ENCODE measurements at regions not wholly inside any gene's neighbourhood (a gene's known extent, or its start where the extent isn't known, plus 50 kb on each side); places are given as distances from the start of the nearest gene placed in this dataset.

DNA sequence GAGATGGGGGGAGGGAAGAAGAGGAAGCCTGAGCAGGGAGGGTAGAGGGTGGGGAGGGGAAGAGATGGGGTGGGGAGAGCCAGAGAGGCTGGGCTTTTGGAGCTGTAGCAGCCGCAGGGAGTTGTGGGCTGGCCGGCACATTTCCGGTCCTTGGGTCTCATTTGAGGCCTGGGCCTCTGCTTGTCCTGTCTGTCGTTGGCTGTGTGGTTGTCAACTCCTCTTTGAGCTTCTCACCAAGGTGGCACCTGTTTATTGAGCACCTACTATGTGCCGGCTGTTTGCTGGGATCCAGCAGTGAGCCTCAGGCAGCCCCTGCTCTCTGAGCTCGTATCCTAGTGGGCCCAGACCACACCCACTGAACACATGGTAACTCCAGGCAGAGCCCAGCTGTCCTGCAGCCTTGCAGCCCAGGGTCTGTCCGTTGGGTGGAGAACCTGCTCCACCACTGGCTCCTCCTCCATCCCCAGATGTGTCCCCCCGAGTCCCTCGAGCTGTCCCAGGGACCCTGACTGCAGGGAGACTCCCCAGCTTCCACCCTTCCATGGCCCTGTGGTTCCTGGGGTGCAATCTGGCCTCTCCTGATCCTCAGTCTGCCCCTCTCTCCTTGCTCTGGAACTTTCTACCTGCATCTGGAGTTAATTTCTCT is 164.9 kb downstream of the IRF8 start:
- CTCF ChIA-PET: interaction anchor here (0.5 to 1.5 kb wide), 4 partner anchors 11 to 153 kb away, joined by 3 to 4 read pairs (median 3); no protein-coding TSS in a partner anchor

DNA sequence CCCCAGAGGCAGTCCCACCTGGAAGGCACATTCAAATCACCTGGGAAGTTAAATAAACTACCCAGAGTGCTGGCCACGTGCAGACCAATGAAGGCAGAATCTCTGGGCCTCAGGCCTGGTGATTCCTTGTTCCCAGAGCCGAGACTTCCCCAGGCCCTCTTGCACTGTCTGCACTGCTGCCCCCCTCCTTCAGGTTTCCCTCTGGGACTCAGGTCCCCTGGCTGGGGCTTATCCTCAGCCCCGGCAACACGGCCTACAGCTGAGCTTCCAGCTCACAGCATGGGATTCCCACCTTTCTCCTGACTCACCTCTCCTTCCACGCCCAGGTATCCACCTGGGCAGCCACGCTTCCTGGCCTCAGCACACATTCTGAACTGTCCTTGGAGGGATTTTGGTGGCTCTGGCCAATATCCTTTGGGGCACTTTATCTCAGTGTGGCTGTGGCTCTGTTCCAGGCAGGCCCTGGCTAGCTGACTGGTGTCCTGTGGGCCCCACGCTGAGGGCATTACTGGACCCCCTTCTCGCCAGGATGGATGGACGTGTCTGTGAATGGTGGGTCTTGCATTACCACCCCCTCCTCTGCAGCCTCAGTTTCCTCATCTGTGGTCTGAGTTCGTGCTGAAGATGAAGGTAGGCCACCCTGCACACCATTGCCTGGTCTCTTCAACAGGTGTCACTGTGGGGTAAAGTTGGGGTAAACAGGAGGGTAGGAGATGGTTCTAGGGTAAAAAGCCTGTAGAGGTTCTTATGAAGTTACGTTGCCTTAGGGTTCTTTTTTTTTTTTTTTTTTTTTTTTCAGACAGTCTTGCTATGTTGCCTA is 165.7 kb downstream of the IRF8 start:
- no peak for DNase-seq (ENCODE audit: extremely low spot score)
- CTCF ChIA-PET: interaction anchor here (0.5 to 1.5 kb wide), 3 partner anchors 15 to 152 kb away, joined by 3 to 4 read pairs (median 3); no protein-coding TSS in a partner anchor
- TF ChIP-seq ARNT (IDR thresholded peaks at IDR 0.05): no peak
- TF ChIP-seq HDGF (IDR thresholded peaks at IDR 0.05; ENCODE audit: borderline replicate concordance): no peak
- TF ChIP-seq, protein P1, sequence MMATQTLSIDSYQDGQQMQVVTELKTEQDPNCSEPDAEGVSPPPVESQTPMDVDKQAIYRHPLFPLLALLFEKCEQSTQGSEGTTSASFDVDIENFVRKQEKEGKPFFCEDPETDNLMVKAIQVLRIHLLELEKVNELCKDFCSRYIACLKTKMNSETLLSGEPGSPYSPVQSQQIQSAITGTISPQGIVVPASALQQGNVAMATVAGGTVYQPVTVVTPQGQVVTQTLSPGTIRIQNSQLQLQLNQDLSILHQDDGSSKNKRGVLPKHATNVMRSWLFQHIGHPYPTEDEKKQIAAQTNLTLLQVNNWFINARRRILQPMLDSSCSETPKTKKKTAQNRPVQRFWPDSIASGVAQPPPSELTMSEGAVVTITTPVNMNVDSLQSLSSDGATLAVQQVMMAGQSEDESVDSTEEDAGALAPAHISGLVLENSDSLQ (IDR thresholded peaks at IDR 0.05): no peak
- no peak for TF ChIP-seq SUZ12 (IDR thresholded peaks at IDR 0.05)
- no peak for TF ChIP-seq L3MBTL2 (conservative IDR thresholded peaks at IDR 0.05)
- no peak for TF ChIP-seq FOXM1 (IDR thresholded peaks at IDR 0.05; ENCODE audit: borderline replicate concordance)
- TF ChIP-seq LEF1 (IDR thresholded peaks at IDR 0.05; ENCODE audit: borderline replicate concordance): no peak
- no peak for TF ChIP-seq BHLHE40 (IDR thresholded peaks at IDR 0.05; ENCODE audit: borderline replicate concordance)
- no peak for TF ChIP-seq ZNF384 (IDR thresholded peaks at IDR 0.05)
- POLR2A ChIA-PET: no interaction called here

More for the DNA sequence above, 164.9 kb downstream of the IRF8 start:
- POLR2A ChIA-PET: no interaction called here
- TF ChIP-seq LEF1 (IDR thresholded peaks at IDR 0.05; ENCODE audit: borderline replicate concordance): no peak
- TF ChIP-seq L3MBTL2 (conservative IDR thresholded peaks at IDR 0.05): no peak
- TF ChIP-seq TARDBP (IDR thresholded peaks at IDR 0.05): no peak
- no peak for TF ChIP-seq FOXK2 (IDR thresholded peaks at IDR 0.05)
- no peak for DNase-seq (ENCODE audit: extremely low spot score)

GRCh38 chr16:86065711-86066110 is 166.7 kb downstream of the IRF8 start:
- CTCF ChIA-PET: no interaction called here
- TF ChIP-seq FOXK2 (IDR thresholded peaks at IDR 0.05): no peak
- no peak for TF ChIP-seq SUZ12 (IDR thresholded peaks at IDR 0.05)
- TF ChIP-seq SP1 (IDR thresholded peaks at IDR 0.05): no peak
- TF ChIP-seq, protein P1 (IDR thresholded peaks at IDR 0.05): no peak
- no peak for TF ChIP-seq BHLHE40 (IDR thresholded peaks at IDR 0.05; ENCODE audit: borderline replicate concordance)
- no peak for TF ChIP-seq ZNF384 (IDR thresholded peaks at IDR 0.05)
- TF ChIP-seq CTBP1 (IDR thresholded peaks at IDR 0.05; ENCODE audit: borderline replicate concordance): no peak
- POLR2A ChIA-PET: no interaction called here
- no peak for DNase-seq (ENCODE audit: extremely low spot score)

GRCh38 chr16:86066811-86067210 is 167.8 kb downstream of the IRF8 start:
- no peak for DNase-seq (ENCODE audit: extremely low spot score)
- ChIA-PET CTCF (no interaction called here), POLR2A (no interaction called here)
- TF ChIP-seq LEF1 (IDR thresholded peaks at IDR 0.05; ENCODE audit: borderline replicate concordance): no peak

DNA sequence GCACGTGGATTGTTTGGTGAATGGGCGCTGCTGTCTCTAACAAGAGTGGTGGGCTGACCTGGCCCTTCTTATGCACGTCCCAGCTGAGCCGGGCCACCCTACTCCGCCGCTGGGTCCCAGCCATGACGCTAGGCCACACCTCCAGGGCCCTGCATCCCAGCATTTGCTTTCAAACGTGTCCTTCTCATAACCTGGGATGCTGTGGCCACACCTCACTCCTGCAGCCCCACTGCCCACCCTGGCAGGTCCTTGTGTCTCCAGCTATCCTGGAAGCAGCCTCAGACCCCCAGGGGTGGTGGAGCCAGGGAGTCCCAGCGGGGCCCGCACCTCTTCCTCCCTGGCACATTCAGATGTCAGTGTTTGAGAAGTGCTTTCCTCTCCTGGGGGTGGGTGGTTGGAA is 168.6 kb downstream of the IRF8 start:
- ChIA-PET CTCF (no interaction called here), POLR2A (no interaction called here)
- no peak for DNase-seq (ENCODE audit: extremely low spot score)
- TF ChIP-seq FOXA1 (IDR thresholded peaks at IDR 0.05): no peak
- TF ChIP-seq FOXK2 (IDR thresholded peaks at IDR 0.05): no peak
- TF ChIP-seq L3MBTL2 (conservative IDR thresholded peaks at IDR 0.05): no peak
- no peak for TF ChIP-seq BHLHE40 (IDR thresholded peaks at IDR 0.05; ENCODE audit: borderline replicate concordance)
- TF ChIP-seq SP1 (IDR thresholded peaks at IDR 0.05): no peak
- TF ChIP-seq ARNT (IDR thresholded peaks at IDR 0.05): no peak
- no peak for TF ChIP-seq ELF4 (IDR thresholded peaks at IDR 0.05)
- no peak for TF ChIP-seq CTBP1 (IDR thresholded peaks at IDR 0.05; ENCODE audit: borderline replicate concordance)
- no peak for TF ChIP-seq LEF1 (IDR thresholded peaks at IDR 0.05; ENCODE audit: borderline replicate concordance)
- no peak for TF ChIP-seq SUZ12 (IDR thresholded peaks at IDR 0.05)
- no peak for TF ChIP-seq FOXM1 (IDR thresholded peaks at IDR 0.05; ENCODE audit: borderline replicate concordance)
- TF ChIP-seq ZNF384 (IDR thresholded peaks at IDR 0.05): no peak
- no peak for TF ChIP-seq TARDBP (IDR thresholded peaks at IDR 0.05)
- TF ChIP-seq NFRKB (IDR thresholded peaks at IDR 0.05): no peak
- TF ChIP-seq, protein P1 (IDR thresholded peaks at IDR 0.05): no peak
- TF ChIP-seq HDGF (IDR thresholded peaks at IDR 0.05; ENCODE audit: borderline replicate concordance): no peak

- ChIA-PET CTCF (no interaction called here), POLR2A (no interaction called here)
- TF ChIP-seq, protein P1 (IDR thresholded peaks at IDR 0.05): no peak
- TF ChIP-seq SP1 (IDR thresholded peaks at IDR 0.05) (no peak), ARNT (IDR thresholded peaks at IDR 0.05) (no peak), ELF4 (IDR thresholded peaks at IDR 0.05) (no peak), FOXK2 (IDR thresholded peaks at IDR 0.05) (no peak), FOXM1 (IDR thresholded peaks at IDR 0.05; ENCODE audit: borderline replicate concordance) (no peak), L3MBTL2 (conservative IDR thresholded peaks at IDR 0.05) (no peak), SUZ12 (IDR thresholded peaks at IDR 0.05) (no peak), FOXA1 (IDR thresholded peaks at IDR 0.05) (no peak), ZNF384 (IDR thresholded peaks at IDR 0.05) (no peak), LEF1 (IDR thresholded peaks at IDR 0.05; ENCODE audit: borderline replicate concordance) (no peak), HDGF (IDR thresholded peaks at IDR 0.05; ENCODE audit: borderline replicate concordance) (no peak), BHLHE40 (IDR thresholded peaks at IDR 0.05; ENCODE audit: borderline replicate concordance) (no peak), NFRKB (IDR thresholded peaks at IDR 0.05) (no peak), TARDBP (IDR thresholded peaks at IDR 0.05) (no peak), CTBP1 (IDR thresholded peaks at IDR 0.05; ENCODE audit: borderline replicate concordance) (no peak)
- DNase-seq (ENCODE audit: extremely low spot score): no peak
These were observed 169.0 kb downstream of the IRF8 start for GRCh38 chr16:86067936-86068335.
